GM23338 (cell line): ENCODE measurements at regions not wholly inside any gene's neighbourhood (a gene's known extent, or its start where the extent isn't known, plus 50 kb on each side); places are given as distances from the start of the nearest gene placed in this dataset.

Experiments used
- ATAC-seq: fragments of 200-7000 bp; cut with Tn5 transposase; 3 replicates; pipeline ENCODE4 v1.9.1; 2020
- DNase-seq: peaks from one replicate; pipeline ENCODE4 v3.0.0-alpha.2; 2015; ENCODE audit warnings: low spot score
- H2AFZ ChIP-seq: fragments of 200-600 bp; sonication (generic); 2 replicates; pipeline ENCODE4 v1.8.0; 2016; ENCODE audit warnings: antibody characterized with exemption, mild to moderate bottlenecking, moderate library complexity
- H3F3A ChIP-seq: fragments of 200-600 bp; sonication (generic); replicated peaks from 2 replicates; pipeline ENCODE4 v1.8.0; 2017; ENCODE audit warnings: antibody characterized with exemption, mixed run types, low read depth
- H3K27ac ChIP-seq: fragments of 200-600 bp; sonication (generic); 2 replicates; pipeline ENCODE4 v1.6.1; 2016; ENCODE audit warnings: low read depth
- H3K27me3 ChIP-seq: fragments of 200-600 bp; sonication (generic); 2 replicates; pipeline ENCODE4 v1.8.0; 2016; ENCODE audit warnings: mild to moderate bottlenecking, mixed run types, moderate library complexity; ENCODE audit not compliant: insufficient read depth
- H3K36me3 ChIP-seq: fragments of 200-600 bp; sonication (generic); 2 replicates; pipeline ENCODE4 v1.8.0; 2016; ENCODE audit warnings: mild to moderate bottlenecking; ENCODE audit not compliant: insufficient read depth
- H3K4me1 ChIP-seq: fragments of 200-600 bp; sonication (generic); 2 replicates; pipeline ENCODE4 v1.8.0; 2016; ENCODE audit warnings: mild to moderate bottlenecking, moderate library complexity; ENCODE audit not compliant: insufficient read depth
- H3K4me2 ChIP-seq: fragments of 200-600 bp; sonication (generic); 2 replicates; pipeline ENCODE4 v1.7.1; 2017; ENCODE audit warnings: mixed run types
- H3K4me3 ChIP-seq: fragments of 200-600 bp; sonication (generic); 2 replicates; pipeline ENCODE4 v1.6.1; 2016; ENCODE audit warnings: mixed run types
- H3K79me2 ChIP-seq: fragments of 200-600 bp; sonication (generic); replicated peaks from 2 replicates; pipeline ENCODE4 v1.8.0; 2017; ENCODE audit warnings: mild to moderate bottlenecking; ENCODE audit not compliant: insufficient read depth
- H3K9me2 ChIP-seq: fragments of 200-600 bp; sonication (generic); 2 replicates; pipeline ENCODE4 v1.8.0; 2017; ENCODE audit not compliant: insufficient read depth
- H4K20me1 ChIP-seq: fragments of 200-600 bp; sonication (generic); replicated peaks from 2 replicates; pipeline ENCODE4 v1.8.0; 2017; ENCODE audit warnings: mild to moderate bottlenecking; ENCODE audit not compliant: insufficient read depth
- H3K27ac Mint-ChIP-seq: 2 replicates; pipeline ENCODE4 v1.8.0; 2020; ENCODE audit warnings: inconsistent platforms, mild to moderate bottlenecking, moderate library complexity, mixed read lengths
- H3K27me3 Mint-ChIP-seq: 3 replicates; pipeline ENCODE4 v1.8.0; 2022; ENCODE audit warnings: low read depth, mild to moderate bottlenecking, moderate library complexity, mixed read lengths, inconsistent platforms; ENCODE audit not compliant: insufficient read depth, poor library complexity
- H3K36me3 Mint-ChIP-seq: 3 replicates; pipeline ENCODE4 v1.8.0; 2021; ENCODE audit warnings: low read depth, mild to moderate bottlenecking, inconsistent platforms, moderate library complexity, mixed read lengths
- H3K4me1 Mint-ChIP-seq: 3 replicates; pipeline ENCODE4 v1.8.0; 2020; ENCODE audit warnings: mild to moderate bottlenecking, inconsistent platforms, mixed read lengths
- H3K4me3 Mint-ChIP-seq: 3 replicates; pipeline ENCODE4 v1.8.0; 2021; ENCODE audit warnings: moderate library complexity, mild to moderate bottlenecking, inconsistent platforms, mixed read lengths
- H3K9me3 Mint-ChIP-seq: 3 replicates; pipeline ENCODE4 v1.8.0; 2020; ENCODE audit warnings: moderate library complexity, mild to moderate bottlenecking, inconsistent platforms, mixed read lengths
- ETS1 ChIP-seq: IDR thresholded peaks from 2 replicates; pipeline ENCODE4 v1.6.1; 2016; ENCODE audit warnings: antibody characterized with exemption
- STAT1 ChIP-seq: IDR thresholded peaks from one replicate; pipeline ENCODE4 v1.6.1; 2016; ENCODE audit warnings: antibody characterized with exemption; ENCODE audit not compliant: unreplicated experiment
- ZNF114 ChIP-seq: fragments of 250-450 bp; sonication (Bioruptor Pico); IDR thresholded peaks from 2 replicates; pipeline ENCODE4 v1.5.0; 2020; ENCODE audit warnings: mild to moderate bottlenecking, moderate library complexity
- ZNF331 ChIP-seq: fragments of 250-450 bp; sonication (Bioruptor Pico); IDR thresholded peaks from 2 replicates; pipeline ENCODE4 v1.5.0; 2020; ENCODE audit warnings: low read depth, mild to moderate bottlenecking, moderate library complexity
- TF ChIP-seq, protein P1 (sequence below): fragments of 250-450 bp; sonication (Bioruptor Pico); IDR thresholded peaks from 2 replicates; pipeline ENCODE4 v1.5.0; 2020; ENCODE audit warnings: mild to moderate bottlenecking, moderate library complexity
- TF ChIP-seq, protein P2 (sequence below), 2 experiments: fragments of 200-600 bp in 1 of 2; sonication (generic) in 1 of 2; conservative IDR thresholded peaks; 2 replicates each; pipeline versions ENCODE4 v1.5.1 to v1.6.1; 2016 to 2017; ENCODE audit warnings: antibody characterized with exemption in 2 of 2, low read depth in 2 of 2, mild to moderate bottlenecking in 2 of 2, moderate library complexity in 1 of 2

DNA sequence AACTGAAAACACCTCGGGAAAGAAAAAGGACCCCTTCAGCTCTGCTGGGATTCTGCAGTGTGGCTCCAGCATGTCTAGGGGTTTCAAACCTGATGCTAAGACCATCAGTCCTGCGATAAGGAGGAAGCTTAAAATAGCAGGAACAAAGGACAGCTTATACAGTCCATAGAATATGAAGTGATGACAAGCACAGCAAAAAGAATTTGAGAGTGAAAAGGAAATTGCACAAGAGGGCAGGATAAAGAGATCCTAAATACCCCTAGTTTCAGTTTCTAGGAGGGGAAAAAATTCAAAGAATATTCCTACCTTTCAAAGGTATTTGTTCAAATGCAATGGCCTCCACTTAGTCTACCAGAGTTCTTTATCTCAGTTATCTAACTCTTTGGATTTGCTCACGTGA is 171.4 kb downstream of the TGFB2 start:
- Histone ChIP-seq H2AFZ (peak overlapping the region; percentile 49; the same call in 1 of the 2 replicates), H4K20me1 (no peaks in the 10 kb centered on the region), H3K4me2 (no peak overlapping the region), H3K27ac (no peak overlapping the region), H3F3A (no peaks in the 10 kb centered on the region), H3K4me1 (no peaks in the 10 kb centered on the region), H3K4me3 (no peak overlapping the region), H3K9me2 (no peaks in the 10 kb centered on the region), H3K79me2 (no peaks in the 10 kb centered on the region), H3K36me3 (no peaks in the 10 kb centered on the region), H3K27me3 (no peaks in the 10 kb centered on the region)
- peaks cover 6% of the 10 kb centered on the region; the same call in 1 of the 3 replicates for H3K9me3 Mint-ChIP-seq
- ATAC-seq: no peak
- H3K4me3 Mint-ChIP-seq: no peak overlapping the region
- no peak for DNase-seq
- H3K36me3 Mint-ChIP-seq: peaks cover 3% of the 10 kb centered on the region; the same call in 1 of the 3 replicates
- H3K27me3 Mint-ChIP-seq: peaks cover 1% of the 10 kb centered on the region
- H3K27ac Mint-ChIP-seq: no peak overlapping the region
- H3K4me1 Mint-ChIP-seq: peaks cover 3% of the 10 kb centered on the region; the same call in 2 of the 3 replicates
- TF ChIP-seq ZNF331 (CRISPR knock-in tag) (no peak), ETS1 (no peak), ZNF114 (CRISPR knock-in tag) (no peak), STAT1 (no peak)
- TF ChIP-seq, protein P1, sequence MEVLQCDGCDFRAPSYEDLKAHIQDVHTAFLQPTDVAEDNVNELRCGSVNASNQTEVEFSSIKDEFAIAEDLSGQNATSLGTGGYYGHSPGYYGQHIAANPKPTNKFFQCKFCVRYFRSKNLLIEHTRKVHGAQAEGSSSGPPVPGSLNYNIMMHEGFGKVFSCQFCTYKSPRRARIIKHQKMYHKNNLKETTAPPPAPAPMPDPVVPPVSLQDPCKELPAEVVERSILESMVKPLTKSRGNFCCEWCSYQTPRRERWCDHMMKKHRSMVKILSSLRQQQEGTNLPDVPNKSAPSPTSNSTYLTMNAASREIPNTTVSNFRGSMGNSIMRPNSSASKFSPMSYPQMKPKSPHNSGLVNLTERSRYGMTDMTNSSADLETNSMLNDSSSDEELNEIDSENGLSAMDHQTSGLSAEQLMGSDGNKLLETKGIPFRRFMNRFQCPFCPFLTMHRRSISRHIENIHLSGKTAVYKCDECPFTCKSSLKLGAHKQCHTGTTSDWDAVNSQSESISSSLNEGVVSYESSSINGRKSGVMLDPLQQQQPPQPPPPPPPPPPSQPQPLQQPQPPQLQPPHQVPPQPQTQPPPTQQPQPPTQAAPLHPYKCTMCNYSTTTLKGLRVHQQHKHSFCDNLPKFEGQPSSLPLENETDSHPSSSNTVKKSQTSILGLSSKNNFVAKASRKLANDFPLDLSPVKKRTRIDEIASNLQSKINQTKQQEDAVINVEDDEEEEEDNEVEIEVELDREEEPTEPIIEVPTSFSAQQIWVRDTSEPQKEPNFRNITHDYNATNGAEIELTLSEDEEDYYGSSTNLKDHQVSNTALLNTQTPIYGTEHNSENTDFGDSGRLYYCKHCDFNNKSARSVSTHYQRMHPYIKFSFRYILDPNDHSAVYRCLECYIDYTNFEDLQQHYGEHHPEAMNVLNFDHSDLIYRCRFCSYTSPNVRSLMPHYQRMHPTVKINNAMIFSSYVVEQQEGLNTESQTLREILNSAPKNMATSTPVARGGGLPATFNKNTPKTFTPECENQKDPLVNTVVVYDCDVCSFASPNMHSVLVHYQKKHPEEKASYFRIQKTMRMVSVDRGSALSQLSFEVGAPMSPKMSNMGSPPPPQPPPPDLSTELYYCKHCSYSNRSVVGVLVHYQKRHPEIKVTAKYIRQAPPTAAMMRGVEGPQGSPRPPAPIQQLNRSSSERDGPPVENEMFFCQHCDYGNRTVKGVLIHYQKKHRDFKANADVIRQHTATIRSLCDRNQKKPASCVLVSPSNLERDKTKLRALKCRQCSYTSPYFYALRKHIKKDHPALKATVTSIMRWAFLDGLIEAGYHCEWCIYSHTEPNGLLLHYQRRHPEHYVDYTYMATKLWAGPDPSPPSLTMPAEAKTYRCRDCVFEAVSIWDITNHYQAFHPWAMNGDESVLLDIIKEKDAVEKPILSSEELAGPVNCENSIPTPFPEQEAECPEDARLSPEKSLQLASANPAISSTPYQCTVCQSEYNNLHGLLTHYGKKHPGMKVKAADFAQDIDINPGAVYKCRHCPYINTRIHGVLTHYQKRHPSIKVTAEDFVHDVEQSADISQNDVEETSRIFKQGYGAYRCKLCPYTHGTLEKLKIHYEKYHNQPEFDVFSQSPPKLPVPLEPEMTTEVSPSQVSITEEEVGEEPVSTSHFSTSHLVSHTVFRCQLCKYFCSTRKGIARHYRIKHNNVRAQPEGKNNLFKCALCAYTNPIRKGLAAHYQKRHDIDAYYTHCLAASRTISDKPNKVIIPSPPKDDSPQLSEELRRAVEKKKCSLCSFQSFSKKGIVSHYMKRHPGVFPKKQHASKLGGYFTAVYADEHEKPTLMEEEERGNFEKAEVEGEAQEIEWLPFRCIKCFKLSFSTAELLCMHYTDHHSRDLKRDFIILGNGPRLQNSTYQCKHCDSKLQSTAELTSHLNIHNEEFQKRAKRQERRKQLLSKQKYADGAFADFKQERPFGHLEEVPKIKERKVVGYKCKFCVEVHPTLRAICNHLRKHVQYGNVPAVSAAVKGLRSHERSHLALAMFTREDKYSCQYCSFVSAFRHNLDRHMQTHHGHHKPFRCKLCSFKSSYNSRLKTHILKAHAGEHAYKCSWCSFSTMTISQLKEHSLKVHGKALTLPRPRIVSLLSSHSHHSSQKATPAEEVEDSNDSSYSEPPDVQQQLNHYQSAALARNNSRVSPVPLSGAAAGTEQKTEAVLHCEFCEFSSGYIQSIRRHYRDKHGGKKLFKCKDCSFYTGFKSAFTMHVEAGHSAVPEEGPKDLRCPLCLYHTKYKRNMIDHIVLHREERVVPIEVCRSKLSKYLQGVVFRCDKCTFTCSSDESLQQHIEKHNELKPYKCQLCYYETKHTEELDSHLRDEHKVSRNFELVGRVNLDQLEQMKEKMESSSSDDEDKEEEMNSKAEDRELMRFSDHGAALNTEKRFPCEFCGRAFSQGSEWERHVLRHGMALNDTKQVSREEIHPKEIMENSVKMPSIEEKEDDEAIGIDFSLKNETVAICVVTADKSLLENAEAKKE: no peak
- TF ChIP-seq, protein P2, sequence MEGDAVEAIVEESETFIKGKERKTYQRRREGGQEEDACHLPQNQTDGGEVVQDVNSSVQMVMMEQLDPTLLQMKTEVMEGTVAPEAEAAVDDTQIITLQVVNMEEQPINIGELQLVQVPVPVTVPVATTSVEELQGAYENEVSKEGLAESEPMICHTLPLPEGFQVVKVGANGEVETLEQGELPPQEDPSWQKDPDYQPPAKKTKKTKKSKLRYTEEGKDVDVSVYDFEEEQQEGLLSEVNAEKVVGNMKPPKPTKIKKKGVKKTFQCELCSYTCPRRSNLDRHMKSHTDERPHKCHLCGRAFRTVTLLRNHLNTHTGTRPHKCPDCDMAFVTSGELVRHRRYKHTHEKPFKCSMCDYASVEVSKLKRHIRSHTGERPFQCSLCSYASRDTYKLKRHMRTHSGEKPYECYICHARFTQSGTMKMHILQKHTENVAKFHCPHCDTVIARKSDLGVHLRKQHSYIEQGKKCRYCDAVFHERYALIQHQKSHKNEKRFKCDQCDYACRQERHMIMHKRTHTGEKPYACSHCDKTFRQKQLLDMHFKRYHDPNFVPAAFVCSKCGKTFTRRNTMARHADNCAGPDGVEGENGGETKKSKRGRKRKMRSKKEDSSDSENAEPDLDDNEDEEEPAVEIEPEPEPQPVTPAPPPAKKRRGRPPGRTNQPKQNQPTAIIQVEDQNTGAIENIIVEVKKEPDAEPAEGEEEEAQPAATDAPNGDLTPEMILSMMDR (conservative IDR thresholded peaks at IDR 0.05; ENCODE audit: low read depth in 2 of 2): no peak
